Cardiac muscle cell (in vitro differentiated cells and primary cell): ENCODE measurements at regions not wholly inside any gene's neighbourhood (a gene's known extent, or its start where the extent isn't known, plus 50 kb on each side); places are given as distances from the start of the nearest gene placed in this dataset.

Experiments used
- DNase-seq, 2 donors: peaks; one replicate each; pipeline versions ENCODE4 v3.0.0 to v3.0.0-alpha.2; 2010 to 2017; ENCODE audit warnings: low read depth in 1 of 2, low spot score in 1 of 2
- H3K27ac ChIP-seq: fragments of 200-600 bp; sonication (generic); 2 replicates; pipeline ENCODE4 v1.5.1; 2016
- H3K27me3 ChIP-seq: fragments of 200-600 bp; sonication (generic); 2 replicates; pipeline ENCODE4 v1.6.0; 2016; ENCODE audit warnings: control low read depth
- H3K36me3 ChIP-seq: fragments of 200-600 bp; sonication (generic); 2 replicates; pipeline ENCODE4 v1.5.1; 2016; ENCODE audit warnings: control low read depth
- H3K4me1 ChIP-seq: fragments of 200-600 bp; sonication (generic); 2 replicates; pipeline ENCODE4 v1.8.1; 2017; ENCODE audit warnings: low read depth, mild to moderate bottlenecking, mixed run types
- H3K4me3 ChIP-seq: fragments of 200-600 bp; sonication (generic); 2 replicates; pipeline ENCODE4 v1.5.1; 2016; ENCODE audit warnings: mild to moderate bottlenecking
- H3K9me3 ChIP-seq: fragments of 200-600 bp; sonication (generic); 2 replicates; pipeline ENCODE4 v1.5.1; 2017; ENCODE audit warnings: low read depth, mild to moderate bottlenecking, control low read depth
- TF ChIP-seq, protein P1 (sequence below): IDR thresholded peaks from 2 replicates; pipeline ENCODE4 v1.5.1; 2012; ENCODE audit warnings: low read depth, mild to moderate bottlenecking, low read length

DNA sequence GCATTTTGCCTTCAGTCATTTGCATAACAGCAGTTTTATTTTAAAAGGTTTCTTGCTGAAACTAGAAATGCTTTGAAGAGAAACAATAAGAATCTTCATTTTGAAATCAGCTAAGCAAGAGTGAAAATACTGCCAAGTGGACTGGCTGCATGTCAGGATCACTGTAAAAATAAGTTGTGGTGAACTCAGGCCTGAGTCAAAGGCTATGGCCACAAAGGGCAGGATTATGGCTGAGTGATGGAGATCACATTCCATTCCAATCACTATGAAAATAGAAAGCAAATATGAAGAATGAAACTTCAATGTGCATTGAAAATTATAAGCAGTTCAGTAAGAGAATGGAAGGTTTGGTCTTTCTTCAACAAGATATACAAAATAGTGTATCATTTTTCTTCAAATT is 224.5 kb downstream of the PCDH18 start:
- H3K27ac ChIP-seq, result no peak overlapping the region
- TF ChIP-seq, protein P1, sequence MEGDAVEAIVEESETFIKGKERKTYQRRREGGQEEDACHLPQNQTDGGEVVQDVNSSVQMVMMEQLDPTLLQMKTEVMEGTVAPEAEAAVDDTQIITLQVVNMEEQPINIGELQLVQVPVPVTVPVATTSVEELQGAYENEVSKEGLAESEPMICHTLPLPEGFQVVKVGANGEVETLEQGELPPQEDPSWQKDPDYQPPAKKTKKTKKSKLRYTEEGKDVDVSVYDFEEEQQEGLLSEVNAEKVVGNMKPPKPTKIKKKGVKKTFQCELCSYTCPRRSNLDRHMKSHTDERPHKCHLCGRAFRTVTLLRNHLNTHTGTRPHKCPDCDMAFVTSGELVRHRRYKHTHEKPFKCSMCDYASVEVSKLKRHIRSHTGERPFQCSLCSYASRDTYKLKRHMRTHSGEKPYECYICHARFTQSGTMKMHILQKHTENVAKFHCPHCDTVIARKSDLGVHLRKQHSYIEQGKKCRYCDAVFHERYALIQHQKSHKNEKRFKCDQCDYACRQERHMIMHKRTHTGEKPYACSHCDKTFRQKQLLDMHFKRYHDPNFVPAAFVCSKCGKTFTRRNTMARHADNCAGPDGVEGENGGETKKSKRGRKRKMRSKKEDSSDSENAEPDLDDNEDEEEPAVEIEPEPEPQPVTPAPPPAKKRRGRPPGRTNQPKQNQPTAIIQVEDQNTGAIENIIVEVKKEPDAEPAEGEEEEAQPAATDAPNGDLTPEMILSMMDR, result no peak
- H3K4me3 ChIP-seq, result no peak overlapping the region
- no peaks in the 10 kb centered on the region for H3K36me3 ChIP-seq
- H3K27me3 ChIP-seq, result no peaks in the 10 kb centered on the region
- no peaks in the 10 kb centered on the region for H3K9me3 ChIP-seq
- DNase-seq, result peak in 1 of 2 donors; percentile 82
- H3K4me1 ChIP-seq, result no peaks in the 10 kb centered on the region

DNA sequence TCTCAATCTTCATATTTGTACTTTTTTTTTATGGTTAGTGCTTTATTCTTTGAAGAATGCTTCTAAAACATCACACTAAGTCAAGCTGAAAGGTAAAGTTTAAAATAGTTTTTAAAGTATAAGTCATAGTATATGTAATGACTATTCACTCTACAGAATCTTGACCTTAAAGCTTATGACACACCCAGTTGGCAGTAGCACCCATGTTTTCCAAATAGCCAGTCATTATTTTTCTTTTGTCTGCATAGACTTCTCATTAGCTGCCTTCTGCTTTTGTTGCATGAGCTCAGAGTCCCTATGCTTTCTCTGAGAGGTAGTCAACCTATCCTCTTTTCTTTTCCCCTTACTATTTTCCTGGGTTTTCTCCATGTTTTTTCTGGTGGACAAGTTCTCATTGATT is 231.5 kb downstream of the PCDH18 start:
- TF ChIP-seq, protein P1, result no peak
- H3K4me3 ChIP-seq, result no peak overlapping the region
- H3K27me3 ChIP-seq, result no peaks in the 10 kb centered on the region
- H3K9me3 ChIP-seq, result no peaks in the 10 kb centered on the region
- DNase-seq, result no peak
- H3K4me1 ChIP-seq, result no peaks in the 10 kb centered on the region
- H3K27ac ChIP-seq, result no peak overlapping the region
- H3K36me3 ChIP-seq, result no peaks in the 10 kb centered on the region

- Histone ChIP-seq H3K4me1 (no peaks in the 10 kb centered on the region), H3K36me3 (no peaks in the 10 kb centered on the region), H3K27ac (no peak overlapping the region), H3K4me3 (no peak overlapping the region), H3K9me3 (no peaks in the 10 kb centered on the region), H3K27me3 (no peaks in the 10 kb centered on the region)
- no peak for DNase-seq
- TF ChIP-seq, protein P1, result no peak
Observed at GRCh38 chr4:137299281-137299680, 233.0 kb downstream of the PCDH18 start.

DNA sequence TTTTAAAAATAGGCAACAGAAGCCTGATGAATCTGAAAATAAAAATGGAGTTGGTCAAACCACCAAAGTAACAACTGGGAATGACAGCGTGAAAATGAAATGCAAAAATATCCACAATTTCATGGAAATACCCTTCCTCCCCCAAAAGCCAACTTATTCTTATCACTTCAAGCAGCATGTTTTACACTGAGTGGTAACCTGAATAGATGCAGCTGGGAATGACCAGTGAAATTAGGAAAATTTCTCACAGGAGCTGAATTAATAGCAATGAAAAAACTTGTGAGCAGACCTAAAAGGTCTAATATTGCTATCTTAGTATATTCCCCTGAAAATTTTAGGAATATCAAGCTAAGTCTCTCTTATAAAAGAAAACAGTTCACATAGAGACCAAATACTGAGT is 239.0 kb downstream of the PCDH18 start:
- Histone ChIP-seq H3K27me3 (no peaks in the 10 kb centered on the region), H3K27ac (no peak overlapping the region), H3K4me1 (no peaks in the 10 kb centered on the region), H3K9me3 (no peaks in the 10 kb centered on the region), H3K36me3 (no peaks in the 10 kb centered on the region), H3K4me3 (no peak overlapping the region)
- TF ChIP-seq, protein P1, result no peak
- no peak for DNase-seq

- Histone ChIP-seq H3K27ac (no peak overlapping the region), H3K27me3 (peaks cover 2% of the 10 kb centered on the region), H3K4me1 (no peaks in the 10 kb centered on the region), H3K9me3 (no peaks in the 10 kb centered on the region), H3K36me3 (no peaks in the 10 kb centered on the region), H3K4me3 (no peak overlapping the region)
- DNase-seq, result peak; percentile 12 to 55
- TF ChIP-seq, protein P1, result peak; percentile 54
Observed at GRCh38 chr4:137283737-137284136, 248.6 kb downstream of the PCDH18 start.

DNA sequence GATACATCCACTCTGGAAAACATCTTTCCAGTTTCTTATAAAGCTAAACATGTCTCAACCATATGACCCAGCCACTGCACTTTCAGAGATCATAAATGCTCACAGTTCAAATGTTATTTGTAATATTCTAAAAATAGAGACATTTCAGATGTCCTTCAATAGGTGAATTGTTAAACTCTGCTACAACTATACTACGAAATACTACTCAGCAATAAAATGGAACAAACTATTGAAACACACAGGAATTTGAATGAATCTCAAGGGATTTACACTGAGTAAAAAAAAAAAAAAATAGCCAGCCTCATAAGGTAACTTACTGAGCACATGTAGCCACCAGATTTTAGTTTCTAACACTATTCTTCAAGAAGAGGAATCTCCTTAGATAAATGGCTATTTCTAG is 253.9 kb downstream of the PCDH18 start:
- no peak overlapping the region for H3K4me3 ChIP-seq
- H3K9me3 ChIP-seq, result no peaks in the 10 kb centered on the region
- DNase-seq, result no peak
- no peaks in the 10 kb centered on the region for H3K27me3 ChIP-seq
- TF ChIP-seq, protein P1, result no peak
- no peak overlapping the region for H3K27ac ChIP-seq
- no peaks in the 10 kb centered on the region for H3K4me1 ChIP-seq
- H3K36me3 ChIP-seq, result no peaks in the 10 kb centered on the region
